Uterus (tissue), 2 donors: ENCODE measurements at regions not wholly inside any gene's neighbourhood (a gene's known extent, or its start where the extent isn't known, plus 50 kb on each side); places are given as distances from the start of the nearest gene placed in this dataset.

Experiments
- POLR2A ChIP-seq, 2 donors: fragments of 450-650 bp; IDR thresholded peaks; one replicate each; pipeline ENCODE4 v1.6.1; 2016; ENCODE audit warnings: antibody characterized with exemption in 2 of 2, mild to moderate bottlenecking in 1 of 2, moderate library complexity in 1 of 2
- TF ChIP-seq, protein P1 (sequence below), 4 experiments: fragments of 200-600 bp in 2 of 4; fragments of 450-650 bp in 2 of 4; sonication (generic) in 2 of 4; IDR thresholded peaks; one replicate each; pipeline ENCODE4 v1.5.1; 2016 to 2019; ENCODE audit warnings: antibody characterized with exemption in 4 of 4, mild to moderate bottlenecking in 2 of 4, moderate library complexity in 1 of 4

DNA sequence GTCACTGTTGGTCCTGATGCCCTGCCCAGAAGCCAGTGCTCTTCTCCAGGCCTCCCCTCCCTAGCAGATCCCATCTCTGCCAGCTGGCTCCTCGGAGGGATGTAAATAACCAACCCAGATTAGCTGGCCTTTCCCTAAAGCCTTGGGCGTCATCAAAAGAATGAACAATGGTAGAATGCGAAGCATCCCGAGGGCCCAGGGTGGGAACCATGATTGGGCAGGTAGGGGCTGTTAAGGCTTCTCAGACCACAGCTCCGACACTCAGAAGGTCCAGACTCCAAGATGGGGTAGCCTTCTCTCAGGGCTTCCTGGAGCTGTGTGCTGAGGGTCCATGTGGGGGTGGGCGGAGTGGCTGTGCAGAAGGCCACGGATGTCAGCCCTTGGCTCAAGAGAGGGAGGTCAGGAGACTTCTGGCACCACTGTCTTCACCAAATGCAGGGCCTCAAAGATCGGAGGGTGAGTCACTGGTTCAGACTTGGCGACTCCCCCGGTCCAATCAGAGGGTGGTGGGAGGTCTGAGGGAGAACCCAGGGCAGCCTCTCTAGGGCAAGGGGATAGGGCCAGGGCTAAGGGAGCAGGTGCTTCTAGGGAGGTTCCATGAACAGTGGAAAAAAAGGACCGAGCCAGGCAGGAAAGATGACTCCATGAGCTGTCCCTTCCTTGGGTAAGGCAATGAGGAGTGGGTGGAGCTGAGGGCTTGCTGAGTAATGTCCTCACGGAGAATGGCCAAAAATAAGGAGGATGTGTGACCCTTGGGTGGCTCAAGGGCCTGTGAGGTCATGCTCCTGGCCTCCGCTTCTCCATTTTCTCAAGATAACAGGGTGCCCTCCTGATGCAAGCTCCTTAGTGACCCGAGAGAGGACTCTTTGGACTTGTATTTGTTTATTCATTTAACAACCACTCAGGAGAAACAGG lies 58.4 kb upstream of the EPS8L3 start:
- TF ChIP-seq, protein P1, sequence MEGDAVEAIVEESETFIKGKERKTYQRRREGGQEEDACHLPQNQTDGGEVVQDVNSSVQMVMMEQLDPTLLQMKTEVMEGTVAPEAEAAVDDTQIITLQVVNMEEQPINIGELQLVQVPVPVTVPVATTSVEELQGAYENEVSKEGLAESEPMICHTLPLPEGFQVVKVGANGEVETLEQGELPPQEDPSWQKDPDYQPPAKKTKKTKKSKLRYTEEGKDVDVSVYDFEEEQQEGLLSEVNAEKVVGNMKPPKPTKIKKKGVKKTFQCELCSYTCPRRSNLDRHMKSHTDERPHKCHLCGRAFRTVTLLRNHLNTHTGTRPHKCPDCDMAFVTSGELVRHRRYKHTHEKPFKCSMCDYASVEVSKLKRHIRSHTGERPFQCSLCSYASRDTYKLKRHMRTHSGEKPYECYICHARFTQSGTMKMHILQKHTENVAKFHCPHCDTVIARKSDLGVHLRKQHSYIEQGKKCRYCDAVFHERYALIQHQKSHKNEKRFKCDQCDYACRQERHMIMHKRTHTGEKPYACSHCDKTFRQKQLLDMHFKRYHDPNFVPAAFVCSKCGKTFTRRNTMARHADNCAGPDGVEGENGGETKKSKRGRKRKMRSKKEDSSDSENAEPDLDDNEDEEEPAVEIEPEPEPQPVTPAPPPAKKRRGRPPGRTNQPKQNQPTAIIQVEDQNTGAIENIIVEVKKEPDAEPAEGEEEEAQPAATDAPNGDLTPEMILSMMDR (IDR thresholded peaks at IDR 0.05), result no peak
- no peak for TF ChIP-seq POLR2A (IDR thresholded peaks at IDR 0.05)
